Fibroblast of gingiva (primary cell): ENCODE measurements at regions not wholly inside any gene's neighbourhood (a gene's known extent, or its start where the extent isn't known, plus 50 kb on each side); places are given as distances from the start of the nearest gene placed in this dataset.

Experiments used
- DNase-seq: peaks from one replicate; pipeline ENCODE4 v3.0.0-alpha.2; 2011; ENCODE audit warnings: low read depth

- DNase-seq, result peak; percentile 3
Measured at GRCh38 chr14:29039171-29039570, 272.6 kb downstream of the FOXG1 start.

- no peak for DNase-seq
Measured at GRCh38 chr14:29042551-29042950, 276.0 kb downstream of the FOXG1 start.

GRCh38 chr14:29043737-29044136 lies 277.1 kb downstream of the FOXG1 start:
- DNase-seq, result no peak

- no peak for DNase-seq
Measured at GRCh38 chr14:29045237-29045636, 278.6 kb downstream of the FOXG1 start.

GRCh38 chr14:29054119-29054518 lies 287.5 kb downstream of the FOXG1 start:
- peak; percentile 2 for DNase-seq

GRCh38 chr14:29056041-29056566 lies 289.5 kb downstream of the FOXG1 start:
- no peak for DNase-seq

- DNase-seq, result no peak
Measured at GRCh38 chr14:29061702-29062101, 295.1 kb downstream of the FOXG1 start.

GRCh38 chr14:29062466-29062865 lies 295.9 kb downstream of the FOXG1 start:
- no peak for DNase-seq

- DNase-seq, result no peak
Measured at GRCh38 chr14:29062976-29063375, 296.4 kb downstream of the FOXG1 start.

- DNase-seq, result no peak
Measured at GRCh38 chr14:29064305-29064900, 297.8 kb downstream of the FOXG1 start.

- no peak for DNase-seq
Measured at GRCh38 chr14:29069228-29069627, 302.6 kb downstream of the FOXG1 start.

GRCh38 chr14:29075761-29076160 lies 309.2 kb downstream of the FOXG1 start:
- DNase-seq, result no peak

- DNase-seq, result no peak
Measured at GRCh38 chr14:29077916-29078315, 311.3 kb downstream of the FOXG1 start.

GRCh38 chr14:29078810-29079522 lies 312.4 kb downstream of the FOXG1 start:
- DNase-seq, result no peak

GRCh38 chr14:29085546-29085945 lies 319.0 kb downstream of the FOXG1 start:
- DNase-seq, result no peak

- DNase-seq, result no peak
Measured at GRCh38 chr14:29089849-29090248, 323.3 kb downstream of the FOXG1 start.

GRCh38 chr14:29092121-29092520 lies 325.5 kb downstream of the FOXG1 start:
- no peak for DNase-seq

- peak; percentile 21 for DNase-seq
Measured at GRCh38 chr14:29097476-29097875, 330.9 kb downstream of the FOXG1 start.

GRCh38 chr14:29098656-29099055 lies 332.1 kb downstream of the FOXG1 start:
- DNase-seq, result no peak

- DNase-seq, result no peak
Measured at GRCh38 chr14:29102266-29102665, 335.7 kb downstream of the FOXG1 start.

- DNase-seq, result no peak
Measured at GRCh38 chr14:29102996-29103395, 336.4 kb downstream of the FOXG1 start.

- no peak for DNase-seq
Measured at GRCh38 chr14:29108908-29109307, 342.3 kb downstream of the FOXG1 start.

- no peak for DNase-seq
Measured at GRCh38 chr14:29109589-29109988, 343.0 kb downstream of the FOXG1 start.

- DNase-seq, result no peak
Measured at GRCh38 chr14:29111554-29111953, 345.0 kb downstream of the FOXG1 start.
